Smooth muscle cell (in vitro differentiated cells): ENCODE measurements at regions not wholly inside any gene's neighbourhood (a gene's known extent, or its start where the extent isn't known, plus 50 kb on each side); places are given as distances from the start of the nearest gene placed in this dataset.

Experiments used
- DNase-seq: peaks from one replicate; lab custom pipeline; 2025; ENCODE audit not compliant: unreplicated experiment; lab: John Stamatoyannopoulos, UW
- H2AFZ ChIP-seq: fragments of 200-600 bp; sonication (generic); 2 replicates; pipeline ENCODE4 v1.6.0; 2016; ENCODE audit warnings: antibody characterized with exemption, low read depth, mild to moderate bottlenecking
- H3F3A ChIP-seq: fragments of 200-600 bp; sonication (generic); 2 replicates; pipeline ENCODE4 v1.6.0; 2017; ENCODE audit warnings: antibody characterized with exemption, low read depth
- H3K27ac ChIP-seq: fragments of 200-600 bp; sonication (generic); 2 replicates; pipeline ENCODE4 v1.5.1; 2016; ENCODE audit warnings: low read depth, mild to moderate bottlenecking
- H3K27me3 ChIP-seq: fragments of 200-600 bp; sonication (generic); 2 replicates; pipeline ENCODE4 v1.6.1; 2016; ENCODE audit warnings: low read depth, mild to moderate bottlenecking
- H3K36me3 ChIP-seq: fragments of 200-600 bp; sonication (generic); 2 replicates; pipeline ENCODE4 v1.5.1; 2016; ENCODE audit warnings: low read depth
- H3K4me1 ChIP-seq: fragments of 200-600 bp; sonication (generic); 2 replicates; pipeline ENCODE4 v1.5.1; 2016; ENCODE audit warnings: low read depth
- H3K4me2 ChIP-seq: fragments of 200-600 bp; sonication (generic); 2 replicates; pipeline ENCODE4 v1.6.0; 2016; ENCODE audit warnings: mild to moderate bottlenecking
- H3K4me3 ChIP-seq: fragments of 200-600 bp; sonication (generic); 2 replicates; pipeline ENCODE4 v1.5.1; 2016; ENCODE audit warnings: mild to moderate bottlenecking
- H3K79me2 ChIP-seq: fragments of 200-600 bp; sonication (generic); 2 replicates; pipeline ENCODE4 v1.6.0; 2016; ENCODE audit warnings: low read depth, mild to moderate bottlenecking
- H3K9ac ChIP-seq: fragments of 200-600 bp; sonication (generic); 2 replicates; pipeline ENCODE4 v1.6.0; 2016; ENCODE audit warnings: low read depth
- H3K9me3 ChIP-seq: fragments of 200-600 bp; sonication (generic); replicated peaks from 2 replicates; pipeline ENCODE4 v1.5.1; 2016; ENCODE audit warnings: low read depth
- H4K20me1 ChIP-seq: fragments of 200-600 bp; sonication (generic); 2 replicates; pipeline ENCODE4 v1.6.0; 2016; ENCODE audit warnings: low read depth
- WGBS: methylation state at CpG from one replicate; pipeline ENCODE4 v1.1.7; 2016; ENCODE audit warnings: low lambda C conversion rate; 5-methylcytosine and 5-hydroxymethylcytosine counted together
- TF ChIP-seq, protein P1 (sequence below): fragments of 200-600 bp; sonication (generic); IDR thresholded peaks from 2 replicates; pipeline ENCODE4 v1.5.1; 2017; ENCODE audit warnings: borderline replicate concordance, mild to moderate bottlenecking, antibody characterized with exemption; ENCODE audit not compliant: insufficient read depth, poor library complexity, severe bottlenecking

DNA sequence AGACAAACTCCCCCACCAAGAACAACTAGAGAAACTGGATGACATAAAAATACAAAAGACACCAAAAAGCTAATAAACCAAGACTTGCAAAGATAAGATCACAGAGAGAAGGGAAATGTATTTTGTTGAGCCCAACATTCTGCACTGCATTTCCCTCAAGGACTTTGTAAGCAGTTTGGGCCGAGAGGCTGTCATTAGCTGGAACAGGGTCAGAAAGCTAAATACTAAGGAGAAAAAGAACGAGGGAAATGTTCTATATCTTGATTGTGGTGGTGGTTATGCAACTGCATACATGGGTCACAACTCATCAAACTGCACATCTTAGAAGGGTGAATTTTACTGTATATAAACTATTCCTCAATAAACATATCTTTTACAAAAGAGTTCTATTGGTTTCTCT lies 315.0 kb downstream of the IPMK start:
- Histone ChIP-seq H3K4me2 (no peak overlapping the region), H4K20me1 (no peaks in the 10 kb centered on the region), H2AFZ (no peak overlapping the region), H3K4me1 (no peaks in the 10 kb centered on the region), H3K27ac (no peak overlapping the region), H3K79me2 (no peaks in the 10 kb centered on the region), H3F3A (no peaks in the 10 kb centered on the region), H3K4me3 (no peak overlapping the region), H3K9me3 (no peaks in the 10 kb centered on the region), H3K9ac (no peak overlapping the region), H3K36me3 (no peaks in the 10 kb centered on the region), H3K27me3 (no peaks in the 10 kb centered on the region)
- WGBS: 19% methylated on average over 2 of the region's 2 CpGs
- no peak for DNase-seq
- TF ChIP-seq, protein P1, sequence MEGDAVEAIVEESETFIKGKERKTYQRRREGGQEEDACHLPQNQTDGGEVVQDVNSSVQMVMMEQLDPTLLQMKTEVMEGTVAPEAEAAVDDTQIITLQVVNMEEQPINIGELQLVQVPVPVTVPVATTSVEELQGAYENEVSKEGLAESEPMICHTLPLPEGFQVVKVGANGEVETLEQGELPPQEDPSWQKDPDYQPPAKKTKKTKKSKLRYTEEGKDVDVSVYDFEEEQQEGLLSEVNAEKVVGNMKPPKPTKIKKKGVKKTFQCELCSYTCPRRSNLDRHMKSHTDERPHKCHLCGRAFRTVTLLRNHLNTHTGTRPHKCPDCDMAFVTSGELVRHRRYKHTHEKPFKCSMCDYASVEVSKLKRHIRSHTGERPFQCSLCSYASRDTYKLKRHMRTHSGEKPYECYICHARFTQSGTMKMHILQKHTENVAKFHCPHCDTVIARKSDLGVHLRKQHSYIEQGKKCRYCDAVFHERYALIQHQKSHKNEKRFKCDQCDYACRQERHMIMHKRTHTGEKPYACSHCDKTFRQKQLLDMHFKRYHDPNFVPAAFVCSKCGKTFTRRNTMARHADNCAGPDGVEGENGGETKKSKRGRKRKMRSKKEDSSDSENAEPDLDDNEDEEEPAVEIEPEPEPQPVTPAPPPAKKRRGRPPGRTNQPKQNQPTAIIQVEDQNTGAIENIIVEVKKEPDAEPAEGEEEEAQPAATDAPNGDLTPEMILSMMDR: no peak

DNA sequence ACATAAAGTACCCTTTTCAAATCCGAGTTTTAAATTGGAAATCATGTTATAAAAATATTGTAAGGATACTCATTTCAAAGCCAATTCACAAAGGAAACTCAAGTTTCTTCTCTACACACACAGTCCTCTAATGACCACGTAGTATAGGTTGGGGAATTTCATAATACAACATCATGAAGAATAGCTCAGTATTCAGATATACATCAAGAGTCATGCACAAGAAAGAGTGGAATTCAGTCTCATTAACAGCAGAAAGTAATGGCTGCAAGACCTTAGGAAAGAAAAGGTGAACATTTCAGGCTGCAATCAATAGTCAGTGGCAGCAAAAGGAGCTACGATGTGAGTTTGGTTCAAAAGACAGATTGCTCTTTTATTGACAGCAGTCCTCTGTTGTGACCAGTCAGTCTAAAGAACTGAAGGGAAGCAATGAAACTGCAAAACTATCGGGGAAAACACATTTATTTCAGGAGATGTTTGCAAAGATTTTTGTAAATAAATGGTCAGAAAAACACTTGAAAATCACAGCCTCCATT lies 317.2 kb downstream of the IPMK start:
- DNase-seq: no peak
- 83% methylated on average over 4 of the region's 4 CpGs for WGBS

DNA sequence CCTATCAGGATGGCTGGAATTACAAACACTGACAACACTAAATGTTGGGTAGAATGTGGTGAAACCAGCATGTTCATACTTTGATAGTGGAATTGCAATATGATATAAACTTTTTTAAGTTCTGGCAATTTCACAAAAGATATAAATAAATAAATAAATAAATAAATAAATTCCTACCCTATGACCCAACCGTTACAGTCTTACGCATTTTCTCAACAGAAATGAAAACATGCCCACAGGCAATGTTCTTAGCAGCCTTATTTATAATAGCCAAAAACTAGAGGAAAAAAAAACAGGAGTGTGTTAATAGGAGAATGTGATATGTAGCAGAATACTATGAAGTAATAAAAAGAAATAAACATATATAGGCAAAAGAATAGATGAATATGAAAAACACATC lies 318.9 kb downstream of the IPMK start:
- H3K9me3 ChIP-seq: no peaks in the 10 kb centered on the region
- H3K27ac ChIP-seq: no peak overlapping the region
- H3K27me3 ChIP-seq: no peaks in the 10 kb centered on the region
- 88% methylated on average over 2 of the region's 2 CpGs for WGBS
- H3K4me2 ChIP-seq: no peak overlapping the region
- TF ChIP-seq, protein P1: no peak
- H3K9ac ChIP-seq: no peak overlapping the region
- no peak for DNase-seq
- H4K20me1 ChIP-seq: no peaks in the 10 kb centered on the region
- H3F3A ChIP-seq: no peaks in the 10 kb centered on the region
- no peak overlapping the region for H3K4me3 ChIP-seq
- no peaks in the 10 kb centered on the region for H3K4me1 ChIP-seq
- H2AFZ ChIP-seq: no peak overlapping the region
- H3K79me2 ChIP-seq: no peaks in the 10 kb centered on the region
- no peaks in the 10 kb centered on the region for H3K36me3 ChIP-seq

More for the DNA sequence above, 317.2 kb downstream of the IPMK start:
- Histone ChIP-seq H3K27me3 (no peaks in the 10 kb centered on the region), H3K4me3 (no peak overlapping the region), H4K20me1 (no peaks in the 10 kb centered on the region), H3K9ac (no peak overlapping the region), H3K79me2 (no peaks in the 10 kb centered on the region), H3F3A (no peaks in the 10 kb centered on the region), H3K27ac (no peak overlapping the region), H3K9me3 (no peaks in the 10 kb centered on the region), H3K4me1 (no peaks in the 10 kb centered on the region), H3K4me2 (no peak overlapping the region), H2AFZ (no peak overlapping the region), H3K36me3 (no peaks in the 10 kb centered on the region)
- TF ChIP-seq, protein P1: no peak

DNA sequence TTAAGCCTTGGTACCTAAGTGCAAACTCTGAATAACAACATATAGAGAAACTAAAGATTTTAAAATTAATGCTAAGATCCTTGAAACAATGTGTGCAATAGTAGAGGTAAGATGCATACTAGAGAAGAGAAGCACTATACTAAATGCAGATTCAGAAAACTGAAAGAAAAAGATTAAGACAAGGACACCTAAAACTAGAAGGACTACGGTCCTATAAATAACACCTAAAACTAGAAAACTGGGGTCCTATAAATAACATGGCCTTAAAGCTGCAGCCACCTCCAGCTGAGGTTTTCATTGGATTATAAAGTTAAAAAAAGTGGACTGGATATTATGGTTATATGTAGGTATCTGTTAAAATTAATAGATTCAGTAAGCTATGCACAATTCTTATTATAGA lies 320.9 kb downstream of the IPMK start:
- 97% methylated on average over 1 of the region's 1 CpG for WGBS
- Histone ChIP-seq H2AFZ (no peak overlapping the region), H3K4me1 (no peaks in the 10 kb centered on the region), H3K9me3 (no peaks in the 10 kb centered on the region), H3K27me3 (no peaks in the 10 kb centered on the region), H3K9ac (no peak overlapping the region), H3K36me3 (no peaks in the 10 kb centered on the region), H3K79me2 (no peaks in the 10 kb centered on the region), H3K4me3 (no peak overlapping the region), H3K4me2 (no peak overlapping the region), H3K27ac (no peak overlapping the region), H4K20me1 (no peaks in the 10 kb centered on the region), H3F3A (no peaks in the 10 kb centered on the region)
- TF ChIP-seq, protein P1: no peak
- no peak for DNase-seq
